AG04450 (cell line): ENCODE measurements at regions not wholly inside any gene's neighbourhood (a gene's known extent, or its start where the extent isn't known, plus 50 kb on each side); places are given as distances from the start of the nearest gene placed in this dataset.

Source experiments
- CTCF ChIA-PET: fragments of 300-600, 350-600 bp; formaldehyde crosslinking; extraction: SDS; loops from one replicate; lab custom pipeline; 2022; ENCODE audit warnings: antibody characterized with exemption, inconsistent platforms; lab: Charles Lee
- POLR2A ChIA-PET: fragments of 350-600 bp; formaldehyde crosslinking; extraction: SDS; loops from one replicate; lab custom pipeline; 2021; ENCODE audit warnings: antibody characterized with exemption, inconsistent platforms; lab: Yijun Ruan, JAX
- DNase-seq: peaks from one replicate; pipeline ENCODE4 v3.0.0-alpha.2; 2011; ENCODE audit warnings: low read depth, low spot score
- H3K27ac ChIP-seq: one replicate; pipeline ENCODE4 v1.5.1; 2012; ENCODE audit warnings: low read depth, low read length, control low read depth
- H3K27me3 ChIP-seq: one replicate; pipeline ENCODE4 v1.6.0; 2012; ENCODE audit warnings: low read length; ENCODE audit not compliant: control insufficient read depth, insufficient read depth
- H3K4me3 ChIP-seq: 2 replicates; pipeline ENCODE4 v1.5.1; 2011; ENCODE audit warnings: mild to moderate bottlenecking, low read depth, low read length, control low read depth
- H3K9me3 ChIP-seq: 2 replicates; pipeline ENCODE4 v1.5.1; 2012; ENCODE audit warnings: low read length; ENCODE audit not compliant: control insufficient read depth, insufficient read depth
- TF ChIP-seq, protein P1 (sequence below): IDR thresholded peaks from 2 replicates; pipeline ENCODE4 v1.5.1; 2011; ENCODE audit warnings: low read depth, low read length, control low read depth, inconsistent platforms

DNA sequence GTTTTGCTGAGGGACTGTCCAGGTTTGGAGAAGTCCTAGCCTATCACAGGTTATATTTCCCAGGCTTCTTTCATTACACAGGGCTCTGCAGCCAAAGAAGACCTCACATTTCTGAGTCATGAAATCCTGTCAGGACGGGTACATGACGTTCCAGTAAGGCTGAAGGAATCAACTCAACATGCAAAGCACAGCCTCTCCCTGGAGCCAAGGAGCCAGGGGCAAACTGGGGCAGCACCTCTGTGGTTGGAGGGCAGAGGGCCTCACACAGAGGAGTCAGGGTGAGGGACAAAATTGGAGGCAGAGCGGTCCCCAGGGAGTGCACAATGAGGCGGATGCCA is 116.3 kb upstream of the GDF10 start:
- no peak for DNase-seq
- H3K27me3 ChIP-seq = no peaks in the 10 kb centered on the region
- TF ChIP-seq, protein P1, sequence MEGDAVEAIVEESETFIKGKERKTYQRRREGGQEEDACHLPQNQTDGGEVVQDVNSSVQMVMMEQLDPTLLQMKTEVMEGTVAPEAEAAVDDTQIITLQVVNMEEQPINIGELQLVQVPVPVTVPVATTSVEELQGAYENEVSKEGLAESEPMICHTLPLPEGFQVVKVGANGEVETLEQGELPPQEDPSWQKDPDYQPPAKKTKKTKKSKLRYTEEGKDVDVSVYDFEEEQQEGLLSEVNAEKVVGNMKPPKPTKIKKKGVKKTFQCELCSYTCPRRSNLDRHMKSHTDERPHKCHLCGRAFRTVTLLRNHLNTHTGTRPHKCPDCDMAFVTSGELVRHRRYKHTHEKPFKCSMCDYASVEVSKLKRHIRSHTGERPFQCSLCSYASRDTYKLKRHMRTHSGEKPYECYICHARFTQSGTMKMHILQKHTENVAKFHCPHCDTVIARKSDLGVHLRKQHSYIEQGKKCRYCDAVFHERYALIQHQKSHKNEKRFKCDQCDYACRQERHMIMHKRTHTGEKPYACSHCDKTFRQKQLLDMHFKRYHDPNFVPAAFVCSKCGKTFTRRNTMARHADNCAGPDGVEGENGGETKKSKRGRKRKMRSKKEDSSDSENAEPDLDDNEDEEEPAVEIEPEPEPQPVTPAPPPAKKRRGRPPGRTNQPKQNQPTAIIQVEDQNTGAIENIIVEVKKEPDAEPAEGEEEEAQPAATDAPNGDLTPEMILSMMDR = no peak
- CTCF ChIA-PET = no interaction called here
- H3K9me3 ChIP-seq = no peaks in the 10 kb centered on the region
- POLR2A ChIA-PET = no interaction called here
- H3K4me3 ChIP-seq = no peak overlapping the region
- H3K27ac ChIP-seq = no peak overlapping the region

DNA sequence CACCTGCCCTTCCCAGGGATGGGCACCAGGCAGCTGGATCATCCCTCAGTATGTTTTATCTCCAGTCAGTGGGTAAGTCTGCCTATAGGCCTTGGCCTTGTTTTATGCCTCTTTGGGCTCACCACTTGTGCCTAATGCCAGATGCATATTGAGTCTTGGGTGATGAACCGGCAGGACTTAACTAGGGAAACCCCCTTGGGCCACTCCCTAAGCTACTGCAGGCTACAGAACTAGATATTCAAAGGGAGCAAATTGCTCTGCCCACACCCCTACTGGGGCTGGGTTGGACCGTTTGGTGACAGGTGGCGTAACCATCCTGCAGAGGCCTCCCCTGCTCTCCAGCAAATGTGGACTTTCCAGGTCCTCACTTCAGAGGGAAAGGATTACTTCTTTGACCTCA is 115.7 kb upstream of the GDF10 start:
- Histone ChIP-seq H3K4me3 (no peak overlapping the region), H3K9me3 (no peaks in the 10 kb centered on the region), H3K27ac (no peak overlapping the region), H3K27me3 (no peaks in the 10 kb centered on the region)
- TF ChIP-seq, protein P1 = no peak
- ChIA-PET CTCF (no interaction called here), POLR2A (no interaction called here)
- DNase-seq = no peak

DNA sequence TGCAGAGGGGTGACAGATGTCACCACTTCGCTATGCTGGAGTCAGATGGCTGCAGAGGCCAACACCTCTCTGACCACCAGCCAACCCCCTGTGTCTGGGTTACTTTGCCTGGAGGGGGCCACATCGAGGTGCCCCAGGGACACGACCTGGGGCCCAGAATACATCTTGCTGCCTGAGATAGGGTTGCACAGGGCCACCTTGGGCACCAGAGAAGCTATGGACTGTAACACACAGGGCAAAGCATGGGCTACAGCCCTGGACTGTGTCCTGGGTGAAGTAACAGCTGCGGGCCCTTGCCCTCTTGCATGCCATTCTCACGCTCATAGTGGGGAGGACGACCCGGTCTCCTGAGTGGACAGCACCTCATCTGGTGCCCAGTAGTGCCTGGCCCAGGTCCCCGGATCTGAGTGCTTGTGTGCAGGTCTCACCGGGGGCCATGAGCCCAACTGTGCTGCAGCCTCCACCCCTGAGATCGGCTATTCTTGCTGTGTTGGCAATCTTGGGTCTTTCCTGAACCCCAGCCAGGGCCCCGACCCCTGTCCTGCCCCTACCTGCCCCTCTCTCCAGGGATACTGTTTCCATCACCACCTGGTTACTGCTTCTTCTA is 115.2 kb upstream of the GDF10 start:
- no peak overlapping the region for H3K4me3 ChIP-seq
- TF ChIP-seq, protein P1 = no peak
- H3K27me3 ChIP-seq = no peaks in the 10 kb centered on the region
- no peak overlapping the region for H3K27ac ChIP-seq
- ChIA-PET CTCF (no interaction called here), POLR2A (no interaction called here)
- DNase-seq = no peak
- H3K9me3 ChIP-seq = no peaks in the 10 kb centered on the region

DNA sequence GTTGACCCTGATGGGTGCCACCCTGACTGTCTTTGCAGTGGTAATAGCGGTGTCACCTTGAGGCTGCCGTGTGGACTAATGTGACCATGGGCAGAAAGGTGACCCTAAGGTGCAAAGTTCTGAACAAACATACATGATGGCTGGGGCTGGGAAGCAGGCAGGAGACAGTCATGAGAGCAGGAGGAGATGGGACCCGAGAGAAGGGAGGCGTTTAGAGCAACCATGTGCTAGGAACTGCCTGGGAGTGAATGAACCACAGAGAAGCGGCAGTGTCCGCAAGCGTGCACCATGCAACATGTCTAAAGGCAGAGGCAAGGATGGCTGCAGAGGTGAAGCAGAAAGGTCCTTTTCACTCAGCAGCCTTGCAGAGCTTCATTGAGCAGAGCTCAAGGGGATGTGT is 113.1 kb upstream of the GDF10 start:
- POLR2A ChIA-PET = no interaction called here
- no peak for DNase-seq
- no peaks in the 10 kb centered on the region for H3K9me3 ChIP-seq
- H3K4me3 ChIP-seq = no peak overlapping the region
- H3K27me3 ChIP-seq = no peaks in the 10 kb centered on the region
- CTCF ChIA-PET = no interaction called here
- TF ChIP-seq, protein P1 = no peak
- no peak overlapping the region for H3K27ac ChIP-seq

DNA sequence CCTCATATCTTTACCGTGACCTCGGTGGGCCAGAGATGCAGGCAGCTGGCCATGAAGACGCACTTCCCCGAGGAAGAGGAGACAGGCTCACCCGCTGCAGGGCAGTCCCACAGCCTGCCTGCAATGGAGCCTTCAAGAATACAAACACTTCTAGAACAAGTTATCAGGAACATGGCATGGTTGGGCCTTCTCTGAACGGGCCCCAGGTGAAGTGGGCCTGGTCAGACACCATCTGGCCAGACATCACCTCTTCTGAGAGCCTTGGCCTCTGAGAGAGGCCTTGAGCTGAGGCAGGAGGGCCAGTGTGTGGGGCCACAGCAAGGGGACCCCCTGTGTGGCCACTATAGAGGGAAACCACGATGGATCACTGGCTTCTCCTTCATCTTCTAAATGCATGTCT is 112.4 kb upstream of the GDF10 start:
- TF ChIP-seq, protein P1 = no peak
- no peak for DNase-seq
- POLR2A ChIA-PET = no interaction called here
- Histone ChIP-seq H3K27me3 (no peaks in the 10 kb centered on the region), H3K9me3 (no peaks in the 10 kb centered on the region), H3K4me3 (no peak overlapping the region), H3K27ac (no peak overlapping the region)
- CTCF ChIA-PET = no interaction called here
